Stomach (tissue), 4 donors: ENCODE measurements at regions not wholly inside any gene's neighbourhood (a gene's known extent, or its start where the extent isn't known, plus 50 kb on each side); places are given as distances from the start of the nearest gene placed in this dataset.

Experiments
- POLR2A ChIP-seq, 4 donors: fragments of 450-650 bp; IDR thresholded peaks; one replicate each; pipeline ENCODE4 v1.6.1; 2016; ENCODE audit warnings: antibody characterized with exemption in 4 of 4, control low read depth in 2 of 4, mild to moderate bottlenecking in 1 of 4, moderate library complexity in 1 of 4
- POLR2AphosphoS5 ChIP-seq, 3 donors: sonication (generic); formaldehyde crosslinking; IDR thresholded peaks; one replicate each; pipeline ENCODE4 v1.6.1; 2016; ENCODE audit warnings: antibody characterized with exemption in 3 of 3
- TF ChIP-seq, protein P1 (sequence below), 7 experiments: fragments of 450-650 bp in 4 of 7; fragments of 200-600 bp in 3 of 7; sonication (generic) in 3 of 7; IDR thresholded peaks; one replicate each; pipeline ENCODE4 v1.5.1; 2016 to 2019; ENCODE audit warnings: antibody characterized with exemption in 7 of 7, control low read depth in 2 of 7, mild to moderate bottlenecking in 1 of 7

DNA sequence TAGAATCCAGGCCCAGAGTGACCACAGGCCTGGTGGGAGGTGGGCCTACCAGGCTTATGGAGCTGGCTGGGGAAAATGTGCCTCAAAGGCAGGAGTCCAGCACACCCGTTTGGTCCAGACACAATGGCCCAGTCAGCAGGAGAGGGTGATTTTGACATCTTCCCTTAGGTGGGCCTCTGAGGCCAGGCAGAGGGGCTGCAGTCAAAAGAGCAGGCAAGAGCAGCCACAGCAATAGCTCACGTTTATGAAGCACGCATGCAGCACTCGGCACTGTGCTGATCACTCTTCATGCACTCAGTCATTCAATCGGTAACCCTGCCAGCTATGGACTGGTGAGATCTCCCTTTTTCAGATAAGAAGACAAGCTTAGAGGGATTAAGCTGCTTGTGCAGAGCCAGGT lies 146.8 kb downstream of the LRIG2 start:
- TF ChIP-seq POLR2AphosphoS5 (IDR thresholded peaks at IDR 0.05), result no peak
- TF ChIP-seq, protein P1, sequence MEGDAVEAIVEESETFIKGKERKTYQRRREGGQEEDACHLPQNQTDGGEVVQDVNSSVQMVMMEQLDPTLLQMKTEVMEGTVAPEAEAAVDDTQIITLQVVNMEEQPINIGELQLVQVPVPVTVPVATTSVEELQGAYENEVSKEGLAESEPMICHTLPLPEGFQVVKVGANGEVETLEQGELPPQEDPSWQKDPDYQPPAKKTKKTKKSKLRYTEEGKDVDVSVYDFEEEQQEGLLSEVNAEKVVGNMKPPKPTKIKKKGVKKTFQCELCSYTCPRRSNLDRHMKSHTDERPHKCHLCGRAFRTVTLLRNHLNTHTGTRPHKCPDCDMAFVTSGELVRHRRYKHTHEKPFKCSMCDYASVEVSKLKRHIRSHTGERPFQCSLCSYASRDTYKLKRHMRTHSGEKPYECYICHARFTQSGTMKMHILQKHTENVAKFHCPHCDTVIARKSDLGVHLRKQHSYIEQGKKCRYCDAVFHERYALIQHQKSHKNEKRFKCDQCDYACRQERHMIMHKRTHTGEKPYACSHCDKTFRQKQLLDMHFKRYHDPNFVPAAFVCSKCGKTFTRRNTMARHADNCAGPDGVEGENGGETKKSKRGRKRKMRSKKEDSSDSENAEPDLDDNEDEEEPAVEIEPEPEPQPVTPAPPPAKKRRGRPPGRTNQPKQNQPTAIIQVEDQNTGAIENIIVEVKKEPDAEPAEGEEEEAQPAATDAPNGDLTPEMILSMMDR (IDR thresholded peaks at IDR 0.05), result no peak
- TF ChIP-seq POLR2A (IDR thresholded peaks at IDR 0.05), result no peak
